CD4-positive, CD25-positive, alpha-beta regulatory T cell (primary cell): ENCODE measurements at regions not wholly inside any gene's neighbourhood (a gene's known extent, or its start where the extent isn't known, plus 50 kb on each side); places are given as distances from the start of the nearest gene placed in this dataset.

Experiments used
- ATAC-seq, 2 donors: fragments of 150-1000 bp; cut with Tn5 transposase; one replicate each; pipeline ENCODE4 v1.10.0; 2021; ENCODE audit warnings: low read depth in 2 of 2, moderate number of reproducible peaks in 2 of 2, moderate library complexity in 1 of 2
- DNase-seq, 3 donors: peaks; one replicate each; pipeline versions ENCODE4 v3.0.0 to v3.0.0-alpha.2; 2012 to 2022; ENCODE audit warnings: mixed read lengths in 1 of 3
- H3K27ac ChIP-seq: one replicate; pipeline ENCODE4 v1.7.0; 2013; ENCODE audit warnings: mild to moderate bottlenecking, low read length; ENCODE audit not compliant: insufficient read depth, poor library complexity, severe bottlenecking
- H3K27me3 ChIP-seq: one replicate; pipeline ENCODE4 v1.7.0; 2013; ENCODE audit warnings: low read length; ENCODE audit not compliant: control insufficient read depth, insufficient read depth
- H3K36me3 ChIP-seq: one replicate; pipeline ENCODE4 v1.7.0; 2013; ENCODE audit warnings: mild to moderate bottlenecking, low read length, moderate library complexity; ENCODE audit not compliant: control insufficient read depth, insufficient read depth
- H3K4me1 ChIP-seq: 2 replicates; pipeline ENCODE4 v1.7.0; 2013; ENCODE audit warnings: mild to moderate bottlenecking, low read length; ENCODE audit not compliant: insufficient read depth, control insufficient read depth, poor library complexity, severe bottlenecking
- H3K4me3 ChIP-seq: one replicate; pipeline ENCODE4 v1.7.0; 2013; ENCODE audit warnings: low read depth, mild to moderate bottlenecking, low read length, moderate library complexity
- H3K9me3 ChIP-seq, 2 experiments: 1 replicate in 1 of 2; 2 replicates in 1 of 2; pipeline ENCODE4 v1.7.0; 2013; ENCODE audit warnings: low read length in 2 of 2, mild to moderate bottlenecking in 1 of 2, moderate library complexity in 1 of 2; ENCODE audit not compliant: control insufficient read depth in 2 of 2
- H3K27ac Mint-ChIP-seq, 3 donors: one replicate each; pipeline ENCODE4 v1.8.0; 2020 to 2022; ENCODE audit warnings: mild to moderate bottlenecking in 3 of 3, mixed read lengths in 3 of 3, moderate library complexity in 2 of 3
- H3K27me3 Mint-ChIP-seq: one replicate; pipeline ENCODE4 v1.8.0; 2022; ENCODE audit warnings: mild to moderate bottlenecking, mixed read lengths
- H3K36me3 Mint-ChIP-seq: one replicate; pipeline ENCODE4 v1.8.0; 2020; ENCODE audit warnings: mixed read lengths
- H3K4me1 Mint-ChIP-seq, 4 donors: one replicate each; pipeline ENCODE4 v1.8.0; 2020 to 2022; ENCODE audit warnings: mixed read lengths in 4 of 4, mild to moderate bottlenecking in 1 of 4
- H3K4me3 Mint-ChIP-seq, 4 donors: one replicate each; pipeline ENCODE4 v1.8.0; 2020 to 2022; ENCODE audit warnings: mild to moderate bottlenecking in 4 of 4, mixed read lengths in 4 of 4, moderate library complexity in 3 of 4
- H3K9me3 Mint-ChIP-seq, 7 donors: one replicate each; pipeline ENCODE4 v1.8.0; 2020 to 2022; ENCODE audit warnings: mixed read lengths in 7 of 7, mild to moderate bottlenecking in 3 of 7, moderate library complexity in 2 of 7

GRCh38 chr2:80719607-80720006 is 415.1 kb upstream of the LRRTM1 start:
- Histone ChIP-seq H3K4me1 (no peaks in the 10 kb centered on the region), H3K27ac (no peak overlapping the region), H3K9me3 (no peaks in the 10 kb centered on the region), H3K4me3 (no peak overlapping the region), H3K36me3 (no peaks in the 10 kb centered on the region), H3K27me3 (no peaks in the 10 kb centered on the region)
- peaks cover 3 to 19% (median 10%) of the 10 kb centered on the region in 7 donors for H3K9me3 Mint-ChIP-seq
- no peaks in the 10 kb centered on the region for H3K27me3 Mint-ChIP-seq
- no peak overlapping the region for H3K4me3 Mint-ChIP-seq
- H3K27ac Mint-ChIP-seq = no peak overlapping the region
- ATAC-seq (no peak), DNase-seq (no peak)
- no peaks in the 10 kb centered on the region for H3K4me1 Mint-ChIP-seq
- H3K36me3 Mint-ChIP-seq = no peaks in the 10 kb centered on the region

- Mint-ChIP-seq H3K4me1 (no peaks in the 10 kb centered on the region), H3K27me3 (no peaks in the 10 kb centered on the region), H3K9me3 (peaks cover 3 to 15% (median 7%) of the 10 kb centered on the region in 7 donors), H3K36me3 (no peaks in the 10 kb centered on the region), H3K27ac (no peak overlapping the region), H3K4me3 (no peak overlapping the region)
- Histone ChIP-seq H3K4me1 (no peaks in the 10 kb centered on the region), H3K36me3 (no peaks in the 10 kb centered on the region), H3K9me3 (no peaks in the 10 kb centered on the region), H3K27ac (no peak overlapping the region), H3K4me3 (no peak overlapping the region), H3K27me3 (no peaks in the 10 kb centered on the region)
- no peak for ATAC-seq
- no peak for DNase-seq
Measured at GRCh38 chr2:80715433-80715832, 410.9 kb upstream of the LRRTM1 start.

DNA sequence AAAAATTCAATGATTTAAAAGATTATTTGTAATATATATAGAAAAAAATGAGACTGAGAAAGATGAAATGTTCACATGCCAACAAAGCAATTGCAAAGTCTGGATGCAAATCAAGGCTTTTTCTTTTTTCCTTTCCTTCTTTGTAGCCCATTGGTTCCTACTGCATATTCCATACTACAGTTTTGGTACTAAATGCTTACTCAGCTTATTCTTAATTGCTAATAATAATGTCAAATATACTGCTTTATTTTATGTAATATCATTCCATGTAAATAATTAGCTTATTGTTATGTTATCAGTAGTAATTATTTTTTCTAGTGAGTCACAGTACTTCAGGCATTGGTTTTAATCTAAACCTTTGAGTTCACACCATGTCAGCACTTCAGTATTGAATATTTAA is 407.4 kb upstream of the LRRTM1 start:
- DNase-seq (no peak), ATAC-seq (no peak)
- peaks cover 3 to 15% (median 7%) of the 10 kb centered on the region in 7 donors for H3K9me3 Mint-ChIP-seq
- no peak overlapping the region for H3K4me3 Mint-ChIP-seq
- no peaks in the 10 kb centered on the region for H3K27me3 Mint-ChIP-seq
- H3K27me3 ChIP-seq = no peaks in the 10 kb centered on the region
- no peaks in the 10 kb centered on the region for H3K4me1 Mint-ChIP-seq
- no peak overlapping the region for H3K27ac Mint-ChIP-seq
- no peak overlapping the region for H3K4me3 ChIP-seq
- H3K36me3 Mint-ChIP-seq = no peaks in the 10 kb centered on the region
- no peaks in the 10 kb centered on the region for H3K9me3 ChIP-seq
- H3K27ac ChIP-seq = no peak overlapping the region
- H3K4me1 ChIP-seq = no peaks in the 10 kb centered on the region
- H3K36me3 ChIP-seq = no peaks in the 10 kb centered on the region

GRCh38 chr2:80706951-80707350 is 402.4 kb upstream of the LRRTM1 start:
- H3K4me3 Mint-ChIP-seq = no peak overlapping the region
- Histone ChIP-seq H3K27me3 (no peaks in the 10 kb centered on the region), H3K4me1 (no peaks in the 10 kb centered on the region), H3K36me3 (no peaks in the 10 kb centered on the region), H3K27ac (no peak overlapping the region), H3K9me3 (no peaks in the 10 kb centered on the region), H3K4me3 (no peak overlapping the region)
- DNase-seq (no peak), ATAC-seq (no peak)
- no peaks in the 10 kb centered on the region for H3K4me1 Mint-ChIP-seq
- no peaks in the 10 kb centered on the region for H3K36me3 Mint-ChIP-seq
- peaks cover 0 to 18% (median 11%) of the 10 kb centered on the region in 7 donors for H3K9me3 Mint-ChIP-seq
- H3K27ac Mint-ChIP-seq = no peak overlapping the region
- no peaks in the 10 kb centered on the region for H3K27me3 Mint-ChIP-seq

DNA sequence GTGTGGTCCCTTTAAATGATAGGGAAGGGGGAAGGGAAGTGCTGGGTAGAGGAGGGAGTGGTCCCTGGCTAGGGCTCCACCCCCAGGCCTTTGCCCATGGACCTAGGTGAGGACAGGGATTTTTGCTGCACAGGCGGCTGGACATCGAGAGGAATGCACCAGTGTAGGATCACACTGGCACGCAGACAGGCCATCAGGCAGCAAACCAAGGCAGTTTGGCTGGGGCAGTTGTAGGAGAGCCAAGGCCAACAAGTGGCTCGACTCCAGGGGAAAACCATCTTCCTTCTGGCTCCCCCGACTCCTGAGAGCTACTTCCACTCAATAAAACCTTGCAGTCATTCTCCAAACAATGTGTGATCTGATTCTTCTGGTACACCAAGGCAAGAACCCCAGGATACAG is 402.0 kb upstream of the LRRTM1 start:
- Histone ChIP-seq H3K36me3 (no peaks in the 10 kb centered on the region), H3K27me3 (no peaks in the 10 kb centered on the region), H3K27ac (no peak overlapping the region), H3K4me3 (no peak overlapping the region), H3K4me1 (no peaks in the 10 kb centered on the region), H3K9me3 (no peaks in the 10 kb centered on the region)
- peaks cover 0 to 21% (median 13%) of the 10 kb centered on the region in 7 donors for H3K9me3 Mint-ChIP-seq
- no peaks in the 10 kb centered on the region for H3K27me3 Mint-ChIP-seq
- DNase-seq (no peak), ATAC-seq (no peak)
- H3K27ac Mint-ChIP-seq = no peak overlapping the region
- H3K36me3 Mint-ChIP-seq = no peaks in the 10 kb centered on the region
- no peaks in the 10 kb centered on the region for H3K4me1 Mint-ChIP-seq
- H3K4me3 Mint-ChIP-seq = no peak overlapping the region

GRCh38 chr2:80703532-80703931 is 399.0 kb upstream of the LRRTM1 start:
- Histone ChIP-seq H3K4me3 (no peak overlapping the region), H3K36me3 (no peaks in the 10 kb centered on the region), H3K27me3 (no peaks in the 10 kb centered on the region), H3K9me3 (peaks cover 0 to 2% of the 10 kb centered on the region in 2 experiments), H3K27ac (no peak overlapping the region), H3K4me1 (no peaks in the 10 kb centered on the region)
- no peak overlapping the region for H3K27ac Mint-ChIP-seq
- no peak for DNase-seq
- H3K4me1 Mint-ChIP-seq = no peaks in the 10 kb centered on the region
- ATAC-seq = no peak
- H3K9me3 Mint-ChIP-seq = peaks cover 2 to 27% (median 12%) of the 10 kb centered on the region in 7 donors
- H3K36me3 Mint-ChIP-seq = no peaks in the 10 kb centered on the region
- H3K27me3 Mint-ChIP-seq = no peaks in the 10 kb centered on the region
- H3K4me3 Mint-ChIP-seq = no peak overlapping the region

- H3K4me3 ChIP-seq = no peak overlapping the region
- H3K36me3 Mint-ChIP-seq = no peaks in the 10 kb centered on the region
- no peaks in the 10 kb centered on the region for H3K27me3 ChIP-seq
- no peaks in the 10 kb centered on the region for H3K4me1 ChIP-seq
- no peak overlapping the region for H3K27ac Mint-ChIP-seq
- no peaks in the 10 kb centered on the region for H3K27me3 Mint-ChIP-seq
- no peak overlapping the region for H3K27ac ChIP-seq
- H3K36me3 ChIP-seq = no peaks in the 10 kb centered on the region
- no peaks in the 10 kb centered on the region for H3K4me1 Mint-ChIP-seq
- H3K9me3 Mint-ChIP-seq = peaks cover 4 to 32% (median 15%) of the 10 kb centered on the region in 7 donors
- DNase-seq (no peak), ATAC-seq (no peak)
- H3K9me3 ChIP-seq = peaks cover 0 to 2% of the 10 kb centered on the region in 2 experiments
- H3K4me3 Mint-ChIP-seq = no peak overlapping the region
Measured at GRCh38 chr2:80700961-80701360, 396.4 kb upstream of the LRRTM1 start.
